ENCODE measurements at regions not wholly inside any gene's neighbourhood (a gene's known extent, or its start where the extent isn't known, plus 50 kb on each side); places are given as distances from the start of the nearest gene placed in this dataset.

DNA sequence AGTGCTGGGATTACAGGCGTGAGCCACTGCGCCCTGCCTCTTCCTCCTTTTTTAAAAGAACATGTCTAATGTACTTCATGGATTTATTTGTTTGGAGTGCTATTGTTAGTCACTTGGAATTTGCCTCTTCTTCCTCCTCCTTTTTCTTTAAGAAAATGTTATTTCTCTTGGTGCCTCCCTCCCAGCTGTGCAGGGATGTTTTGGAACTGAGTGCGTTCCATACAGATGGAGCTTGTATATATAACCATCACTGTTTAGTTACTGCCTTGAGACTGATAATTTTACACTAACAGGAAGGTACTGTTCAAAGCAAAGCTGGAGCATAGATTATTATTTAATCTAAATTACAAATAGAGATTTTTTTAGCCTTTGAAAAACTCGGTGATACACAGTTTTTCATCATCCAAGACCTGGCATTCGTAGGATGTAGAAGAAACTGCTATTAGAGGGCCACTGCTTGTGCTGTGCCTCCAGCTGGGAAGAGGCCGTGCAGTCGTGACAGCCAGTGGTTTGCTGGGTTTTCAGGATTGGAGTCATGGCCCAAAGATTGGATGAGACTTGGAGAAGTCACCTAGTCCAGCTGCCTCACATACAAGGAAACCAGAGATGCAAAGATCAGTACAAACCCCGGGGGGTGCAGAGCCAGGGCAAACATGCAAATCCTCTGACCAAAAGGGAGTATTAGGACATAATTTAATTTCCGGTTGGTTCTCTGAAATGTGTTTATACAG, 123.1 kb downstream of the PLEKHG1 start (continued):
- TF ChIP-seq, protein P1, sequence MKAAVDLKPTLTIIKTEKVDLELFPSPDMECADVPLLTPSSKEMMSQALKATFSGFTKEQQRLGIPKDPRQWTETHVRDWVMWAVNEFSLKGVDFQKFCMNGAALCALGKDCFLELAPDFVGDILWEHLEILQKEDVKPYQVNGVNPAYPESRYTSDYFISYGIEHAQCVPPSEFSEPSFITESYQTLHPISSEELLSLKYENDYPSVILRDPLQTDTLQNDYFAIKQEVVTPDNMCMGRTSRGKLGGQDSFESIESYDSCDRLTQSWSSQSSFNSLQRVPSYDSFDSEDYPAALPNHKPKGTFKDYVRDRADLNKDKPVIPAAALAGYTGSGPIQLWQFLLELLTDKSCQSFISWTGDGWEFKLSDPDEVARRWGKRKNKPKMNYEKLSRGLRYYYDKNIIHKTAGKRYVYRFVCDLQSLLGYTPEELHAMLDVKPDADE (IDR thresholded peaks at IDR 0.05) = no peak
- TF ChIP-seq, protein P2, sequence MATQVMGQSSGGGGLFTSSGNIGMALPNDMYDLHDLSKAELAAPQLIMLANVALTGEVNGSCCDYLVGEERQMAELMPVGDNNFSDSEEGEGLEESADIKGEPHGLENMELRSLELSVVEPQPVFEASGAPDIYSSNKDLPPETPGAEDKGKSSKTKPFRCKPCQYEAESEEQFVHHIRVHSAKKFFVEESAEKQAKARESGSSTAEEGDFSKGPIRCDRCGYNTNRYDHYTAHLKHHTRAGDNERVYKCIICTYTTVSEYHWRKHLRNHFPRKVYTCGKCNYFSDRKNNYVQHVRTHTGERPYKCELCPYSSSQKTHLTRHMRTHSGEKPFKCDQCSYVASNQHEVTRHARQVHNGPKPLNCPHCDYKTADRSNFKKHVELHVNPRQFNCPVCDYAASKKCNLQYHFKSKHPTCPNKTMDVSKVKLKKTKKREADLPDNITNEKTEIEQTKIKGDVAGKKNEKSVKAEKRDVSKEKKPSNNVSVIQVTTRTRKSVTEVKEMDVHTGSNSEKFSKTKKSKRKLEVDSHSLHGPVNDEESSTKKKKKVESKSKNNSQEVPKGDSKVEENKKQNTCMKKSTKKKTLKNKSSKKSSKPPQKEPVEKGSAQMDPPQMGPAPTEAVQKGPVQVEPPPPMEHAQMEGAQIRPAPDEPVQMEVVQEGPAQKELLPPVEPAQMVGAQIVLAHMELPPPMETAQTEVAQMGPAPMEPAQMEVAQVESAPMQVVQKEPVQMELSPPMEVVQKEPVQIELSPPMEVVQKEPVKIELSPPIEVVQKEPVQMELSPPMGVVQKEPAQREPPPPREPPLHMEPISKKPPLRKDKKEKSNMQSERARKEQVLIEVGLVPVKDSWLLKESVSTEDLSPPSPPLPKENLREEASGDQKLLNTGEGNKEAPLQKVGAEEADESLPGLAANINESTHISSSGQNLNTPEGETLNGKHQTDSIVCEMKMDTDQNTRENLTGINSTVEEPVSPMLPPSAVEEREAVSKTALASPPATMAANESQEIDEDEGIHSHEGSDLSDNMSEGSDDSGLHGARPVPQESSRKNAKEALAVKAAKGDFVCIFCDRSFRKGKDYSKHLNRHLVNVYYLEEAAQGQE (IDR thresholded peaks at IDR 0.05; ENCODE audit: unreplicated experiment) = no peak
- TF ChIP-seq STAT1 (IDR thresholded peaks at IDR 0.05; ENCODE audit: unreplicated experiment) (no peak), EZH2phosphoT487 (IDR thresholded peaks at IDR 0.05; ENCODE audit: unreplicated experiment) (no peak)

DNA sequence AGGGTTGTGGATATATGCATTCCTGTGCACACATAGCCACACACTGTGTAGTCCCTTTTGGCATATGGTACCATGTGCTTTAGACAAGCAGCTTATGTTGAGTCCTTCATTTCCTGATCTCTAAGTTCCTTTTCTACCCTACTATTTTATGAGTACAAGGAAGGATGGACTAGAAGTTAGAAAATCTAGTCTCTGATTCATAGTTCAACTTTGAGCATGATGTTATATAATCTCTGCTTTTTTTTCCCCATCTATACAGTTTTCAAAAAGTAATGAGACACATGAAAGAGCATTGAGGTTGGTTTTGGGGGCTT, 123.6 kb downstream of the PLEKHG1 start:
- no peaks in the 10 kb centered on the region for H3K79me2 ChIP-seq (replicated peaks; ENCODE audit: insufficient read depth)
- no peaks in the 10 kb centered on the region for H4K20me1 ChIP-seq (replicated peaks; ENCODE audit: insufficient read depth)
- H3K4me2 ChIP-seq = no peak overlapping the region
- no peak overlapping the region for H3K4me3 ChIP-seq
- H3K4me1 ChIP-seq (ENCODE audit: insufficient read depth) = peaks cover 19% of the 10 kb centered on the region
- H3K27me3 ChIP-seq (ENCODE audit: insufficient read depth) = no peaks in the 10 kb centered on the region
- Mint-ChIP-seq H3K4me1 (peaks cover 19% of the 10 kb centered on the region), H3K36me3 (ENCODE audit: low read depth) (no peaks in the 10 kb centered on the region), H3K9me3 (no peaks in the 10 kb centered on the region; the same call in 2 of the 3 replicates), H3K27me3 (ENCODE audit: insufficient read depth, low read depth, poor library complexity) (peaks cover 3% of the 10 kb centered on the region), H3K27ac (0 out of 2 replicates have a peak overlapping the region, but pooled peaks have one; percentile 2), H3K4me3 (no peak overlapping the region)
- no peak for TF ChIP-seq NANOG (IDR thresholded peaks at IDR 0.05; ENCODE audit: borderline replicate concordance)
- TF ChIP-seq CREB1 (CRISPR knock-in tag; IDR thresholded peaks at IDR 0.05; ENCODE audit: low read depth) = no peak
- TF ChIP-seq STAT1 (IDR thresholded peaks at IDR 0.05; ENCODE audit: unreplicated experiment) = no peak
- TF ChIP-seq EZH2 (IDR thresholded peaks at IDR 0.05; ENCODE audit: low read depth, unreplicated experiment) = no peak
- TF ChIP-seq EZH2phosphoT487 (IDR thresholded peaks at IDR 0.05; ENCODE audit: unreplicated experiment) = no peak
- TF ChIP-seq JUNB (IDR thresholded peaks at IDR 0.05; ENCODE audit: unreplicated experiment) = no peak
- TF ChIP-seq, protein P3, sequence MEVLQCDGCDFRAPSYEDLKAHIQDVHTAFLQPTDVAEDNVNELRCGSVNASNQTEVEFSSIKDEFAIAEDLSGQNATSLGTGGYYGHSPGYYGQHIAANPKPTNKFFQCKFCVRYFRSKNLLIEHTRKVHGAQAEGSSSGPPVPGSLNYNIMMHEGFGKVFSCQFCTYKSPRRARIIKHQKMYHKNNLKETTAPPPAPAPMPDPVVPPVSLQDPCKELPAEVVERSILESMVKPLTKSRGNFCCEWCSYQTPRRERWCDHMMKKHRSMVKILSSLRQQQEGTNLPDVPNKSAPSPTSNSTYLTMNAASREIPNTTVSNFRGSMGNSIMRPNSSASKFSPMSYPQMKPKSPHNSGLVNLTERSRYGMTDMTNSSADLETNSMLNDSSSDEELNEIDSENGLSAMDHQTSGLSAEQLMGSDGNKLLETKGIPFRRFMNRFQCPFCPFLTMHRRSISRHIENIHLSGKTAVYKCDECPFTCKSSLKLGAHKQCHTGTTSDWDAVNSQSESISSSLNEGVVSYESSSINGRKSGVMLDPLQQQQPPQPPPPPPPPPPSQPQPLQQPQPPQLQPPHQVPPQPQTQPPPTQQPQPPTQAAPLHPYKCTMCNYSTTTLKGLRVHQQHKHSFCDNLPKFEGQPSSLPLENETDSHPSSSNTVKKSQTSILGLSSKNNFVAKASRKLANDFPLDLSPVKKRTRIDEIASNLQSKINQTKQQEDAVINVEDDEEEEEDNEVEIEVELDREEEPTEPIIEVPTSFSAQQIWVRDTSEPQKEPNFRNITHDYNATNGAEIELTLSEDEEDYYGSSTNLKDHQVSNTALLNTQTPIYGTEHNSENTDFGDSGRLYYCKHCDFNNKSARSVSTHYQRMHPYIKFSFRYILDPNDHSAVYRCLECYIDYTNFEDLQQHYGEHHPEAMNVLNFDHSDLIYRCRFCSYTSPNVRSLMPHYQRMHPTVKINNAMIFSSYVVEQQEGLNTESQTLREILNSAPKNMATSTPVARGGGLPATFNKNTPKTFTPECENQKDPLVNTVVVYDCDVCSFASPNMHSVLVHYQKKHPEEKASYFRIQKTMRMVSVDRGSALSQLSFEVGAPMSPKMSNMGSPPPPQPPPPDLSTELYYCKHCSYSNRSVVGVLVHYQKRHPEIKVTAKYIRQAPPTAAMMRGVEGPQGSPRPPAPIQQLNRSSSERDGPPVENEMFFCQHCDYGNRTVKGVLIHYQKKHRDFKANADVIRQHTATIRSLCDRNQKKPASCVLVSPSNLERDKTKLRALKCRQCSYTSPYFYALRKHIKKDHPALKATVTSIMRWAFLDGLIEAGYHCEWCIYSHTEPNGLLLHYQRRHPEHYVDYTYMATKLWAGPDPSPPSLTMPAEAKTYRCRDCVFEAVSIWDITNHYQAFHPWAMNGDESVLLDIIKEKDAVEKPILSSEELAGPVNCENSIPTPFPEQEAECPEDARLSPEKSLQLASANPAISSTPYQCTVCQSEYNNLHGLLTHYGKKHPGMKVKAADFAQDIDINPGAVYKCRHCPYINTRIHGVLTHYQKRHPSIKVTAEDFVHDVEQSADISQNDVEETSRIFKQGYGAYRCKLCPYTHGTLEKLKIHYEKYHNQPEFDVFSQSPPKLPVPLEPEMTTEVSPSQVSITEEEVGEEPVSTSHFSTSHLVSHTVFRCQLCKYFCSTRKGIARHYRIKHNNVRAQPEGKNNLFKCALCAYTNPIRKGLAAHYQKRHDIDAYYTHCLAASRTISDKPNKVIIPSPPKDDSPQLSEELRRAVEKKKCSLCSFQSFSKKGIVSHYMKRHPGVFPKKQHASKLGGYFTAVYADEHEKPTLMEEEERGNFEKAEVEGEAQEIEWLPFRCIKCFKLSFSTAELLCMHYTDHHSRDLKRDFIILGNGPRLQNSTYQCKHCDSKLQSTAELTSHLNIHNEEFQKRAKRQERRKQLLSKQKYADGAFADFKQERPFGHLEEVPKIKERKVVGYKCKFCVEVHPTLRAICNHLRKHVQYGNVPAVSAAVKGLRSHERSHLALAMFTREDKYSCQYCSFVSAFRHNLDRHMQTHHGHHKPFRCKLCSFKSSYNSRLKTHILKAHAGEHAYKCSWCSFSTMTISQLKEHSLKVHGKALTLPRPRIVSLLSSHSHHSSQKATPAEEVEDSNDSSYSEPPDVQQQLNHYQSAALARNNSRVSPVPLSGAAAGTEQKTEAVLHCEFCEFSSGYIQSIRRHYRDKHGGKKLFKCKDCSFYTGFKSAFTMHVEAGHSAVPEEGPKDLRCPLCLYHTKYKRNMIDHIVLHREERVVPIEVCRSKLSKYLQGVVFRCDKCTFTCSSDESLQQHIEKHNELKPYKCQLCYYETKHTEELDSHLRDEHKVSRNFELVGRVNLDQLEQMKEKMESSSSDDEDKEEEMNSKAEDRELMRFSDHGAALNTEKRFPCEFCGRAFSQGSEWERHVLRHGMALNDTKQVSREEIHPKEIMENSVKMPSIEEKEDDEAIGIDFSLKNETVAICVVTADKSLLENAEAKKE (CRISPR knock-in tag; IDR thresholded peaks at IDR 0.05) = no peak
- TF ChIP-seq ZNF331 (CRISPR knock-in tag; IDR thresholded peaks at IDR 0.05; ENCODE audit: low read depth) = no peak
- DNase-seq (ENCODE audit: low spot score) = no peak
- H3K27ac ChIP-seq (ENCODE audit: low read depth) = no peak overlapping the region
- H3F3A ChIP-seq (replicated peaks; ENCODE audit: low read depth) = no peaks in the 10 kb centered on the region
- H3K36me3 ChIP-seq (ENCODE audit: insufficient read depth) = no peaks in the 10 kb centered on the region
- no peak overlapping the region for H2AFZ ChIP-seq
- ATAC-seq = no peak
- no peaks in the 10 kb centered on the region for H3K9me2 ChIP-seq (ENCODE audit: insufficient read depth)
